HG03565 (cell line): ENCODE measurements at regions not wholly inside any gene's neighbourhood (a gene's known extent, or its start where the extent isn't known, plus 50 kb on each side); places are given as distances from the start of the nearest gene placed in this dataset.

Source experiments
- ATAC-seq: cut with Tn5 transposase; IDR thresholded peaks from one replicate; pipeline ENCODE4 v1.9.1; 2021; ENCODE audit warnings: mild to moderate bottlenecking, moderate library complexity; ENCODE audit not compliant: unreplicated experiment

DNA sequence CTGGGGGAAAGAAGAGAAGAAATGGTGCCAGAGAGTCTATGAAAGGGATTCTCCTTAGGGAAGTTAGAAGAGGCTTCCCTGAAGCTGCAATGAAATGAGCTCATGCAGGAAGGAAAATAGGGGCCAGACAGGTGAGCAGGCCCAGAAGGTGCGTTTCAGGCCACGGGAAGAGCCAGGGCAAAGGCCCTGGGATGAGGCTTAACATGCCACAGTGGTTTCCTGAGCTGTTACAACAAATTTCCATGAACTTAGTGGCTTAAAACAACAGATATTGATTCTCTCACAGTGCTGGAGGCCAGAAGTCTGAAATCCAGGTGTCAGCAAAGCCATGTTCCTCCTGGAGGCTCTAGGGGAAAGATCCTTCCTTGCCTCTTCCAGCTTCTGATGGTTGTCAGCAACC, 167.9 kb downstream of the TFAP2C start:
- ATAC-seq = no peak

DNA sequence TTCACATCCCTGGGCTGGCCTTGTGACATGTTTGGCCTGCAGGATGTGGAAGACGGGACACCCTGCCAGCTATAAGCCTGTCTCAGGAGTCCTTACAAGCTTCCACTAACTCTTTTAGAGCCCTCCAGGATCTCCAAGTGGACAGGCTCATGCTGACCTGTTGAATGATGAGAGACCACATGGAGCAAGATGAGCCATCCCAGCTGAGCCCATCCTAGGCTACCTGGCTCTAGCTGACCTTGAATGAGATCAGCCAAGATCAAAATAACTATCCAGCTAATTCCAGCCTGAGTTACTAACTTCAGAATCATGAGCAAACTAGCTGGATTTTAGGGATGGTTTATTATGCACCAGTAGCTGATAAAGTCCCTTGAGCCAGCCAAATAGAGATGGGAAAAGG, 169.5 kb downstream of the TFAP2C start:
- no peak for ATAC-seq

GRCh38 chr20:56799187-56799586, 170.1 kb downstream of the TFAP2C start:
- ATAC-seq = no peak

DNA sequence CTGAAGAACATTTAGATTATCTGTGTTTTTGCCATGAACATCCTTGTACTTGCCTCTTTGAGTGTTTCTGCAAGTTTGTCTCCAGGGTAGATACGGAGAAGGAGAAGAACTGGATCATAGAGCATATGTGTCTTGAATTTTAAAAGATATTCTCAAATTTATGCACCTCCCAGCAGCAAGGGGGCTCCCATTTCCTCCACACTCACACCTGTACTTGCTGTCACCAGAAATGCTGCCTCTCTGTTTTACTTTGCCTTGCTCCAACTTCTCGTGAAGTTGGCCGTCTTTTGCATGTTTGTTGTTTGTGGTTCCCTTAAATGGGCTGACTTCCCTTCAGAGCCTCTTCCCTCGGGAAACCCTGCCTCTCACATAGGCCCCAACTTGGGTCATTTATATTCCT, 171.0 kb downstream of the TFAP2C start:
- no peak for ATAC-seq

GRCh38 chr20:56801971-56802755, 173.1 kb downstream of the TFAP2C start:
- no peak for ATAC-seq

DNA sequence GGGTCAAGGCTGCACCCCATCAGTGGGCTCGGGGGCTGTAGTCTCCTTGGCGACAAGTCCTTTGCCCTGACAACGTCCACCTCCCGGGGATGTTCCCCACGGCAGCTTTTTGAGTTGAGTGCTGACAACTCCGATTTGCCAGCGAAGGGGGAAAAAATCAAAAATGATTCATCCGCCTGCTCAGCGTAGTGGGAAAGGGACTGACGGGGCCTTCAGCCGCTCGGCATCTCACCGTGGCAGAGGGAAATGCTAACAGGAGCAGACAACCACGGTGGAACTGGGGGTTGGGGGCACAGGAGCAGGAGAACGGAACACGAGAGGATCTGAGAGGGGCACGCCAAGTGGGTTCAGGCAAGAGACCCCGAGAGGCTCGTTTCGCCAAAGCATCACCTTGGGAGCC, 173.7 kb downstream of the TFAP2C start:
- no peak for ATAC-seq

DNA sequence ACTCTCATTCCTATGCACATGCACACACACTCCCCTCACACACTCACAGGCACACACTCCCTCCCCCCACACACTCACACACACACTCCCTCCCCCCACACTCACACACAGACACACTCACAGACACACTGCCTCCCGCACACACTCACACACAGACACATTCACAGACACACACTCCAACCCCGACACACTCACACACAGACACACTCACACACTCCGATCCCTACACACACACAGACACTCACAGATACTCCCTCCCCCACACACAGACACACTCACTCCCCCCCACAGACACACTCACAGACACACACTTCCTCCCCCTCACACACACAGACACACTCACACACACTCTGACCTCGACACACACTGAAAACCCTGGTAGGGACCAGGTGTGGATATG, 176.2 kb downstream of the TFAP2C start:
- ATAC-seq = no peak

GRCh38 chr20:56805966-56806365, 176.9 kb downstream of the TFAP2C start:
- ATAC-seq = no peak

- no peak for ATAC-seq
Observed at GRCh38 chr20:56806952-56807517, 177.9 kb downstream of the TFAP2C start.

GRCh38 chr20:56808117-56808725, 179.1 kb downstream of the TFAP2C start:
- no peak for ATAC-seq

DNA sequence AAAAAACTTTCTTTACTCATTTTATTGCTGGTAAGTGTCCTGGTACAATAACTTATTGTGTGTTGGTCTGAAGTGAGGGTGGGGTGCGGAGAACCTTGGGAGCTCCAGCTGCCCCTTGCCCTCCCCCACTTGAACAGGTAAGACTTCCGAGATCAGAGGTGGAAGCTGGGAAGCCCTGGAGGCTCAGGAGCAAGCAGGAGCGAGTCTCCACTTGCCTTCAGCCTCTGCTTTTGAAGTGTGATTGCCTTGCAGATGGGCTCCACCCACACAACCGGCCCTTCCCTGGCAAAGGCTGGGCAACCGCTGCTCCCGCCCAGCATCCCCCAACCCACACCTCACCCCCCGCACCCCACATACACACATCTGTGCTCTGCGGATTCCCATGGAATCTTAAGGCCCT, 179.6 kb downstream of the TFAP2C start:
- ATAC-seq = no peak

DNA sequence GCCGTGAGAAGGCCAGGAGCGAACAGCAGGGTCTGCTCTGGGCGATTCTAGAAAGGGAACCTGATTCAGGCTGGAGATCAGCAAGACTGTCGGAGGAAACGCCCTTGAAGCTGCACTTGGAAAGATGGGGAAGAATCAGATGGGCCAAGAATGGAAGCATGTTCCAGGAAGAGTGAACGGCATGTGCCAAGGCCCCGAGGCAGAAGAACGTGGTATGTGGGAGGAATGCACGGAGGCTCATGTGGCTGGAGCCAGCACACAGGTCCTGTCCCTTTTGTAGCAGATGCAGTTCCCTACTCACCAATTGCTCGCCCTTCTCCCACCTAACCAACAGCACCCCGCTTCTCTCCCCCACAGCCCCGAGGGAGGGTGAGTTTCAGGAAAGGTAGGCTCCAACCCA, 180.6 kb downstream of the TFAP2C start:
- no peak for ATAC-seq

GRCh38 chr20:56810141-56810540, 181.0 kb downstream of the TFAP2C start:
- no peak for ATAC-seq

DNA sequence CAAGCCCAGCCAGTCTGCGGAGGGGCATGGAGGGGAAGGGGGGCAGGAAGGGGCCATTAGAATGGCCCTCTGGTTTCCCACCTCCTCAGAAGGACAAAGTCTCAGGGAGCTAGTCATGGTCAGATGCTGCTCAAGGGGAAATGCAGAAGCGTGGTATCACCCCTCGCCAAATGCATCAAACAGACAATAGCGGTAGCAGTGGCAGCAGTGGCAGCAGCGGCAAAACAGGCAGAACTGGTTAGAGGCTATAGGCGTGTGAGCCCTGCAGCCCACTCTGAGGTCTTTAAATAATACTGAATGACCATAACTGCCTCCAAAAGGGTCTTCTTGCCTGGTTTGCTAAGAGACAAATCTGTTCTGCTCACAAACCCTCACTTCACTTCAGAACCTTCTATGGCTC, 186.7 kb downstream of the TFAP2C start:
- ATAC-seq = no peak

- no peak for ATAC-seq
Observed at GRCh38 chr20:56816349-56816748, 187.2 kb downstream of the TFAP2C start.

GRCh38 chr20:56817780-56818675, 188.9 kb downstream of the TFAP2C start:
- no peak for ATAC-seq

- ATAC-seq = no peak
Observed at GRCh38 chr20:56820984-56821383, 191.9 kb downstream of the TFAP2C start.

- ATAC-seq = no peak
Observed at GRCh38 chr20:56826306-56826704, 197.2 kb downstream of the TFAP2C start.

GRCh38 chr20:56826705-56827665, 197.9 kb downstream of the TFAP2C start:
- ATAC-seq = no peak

DNA sequence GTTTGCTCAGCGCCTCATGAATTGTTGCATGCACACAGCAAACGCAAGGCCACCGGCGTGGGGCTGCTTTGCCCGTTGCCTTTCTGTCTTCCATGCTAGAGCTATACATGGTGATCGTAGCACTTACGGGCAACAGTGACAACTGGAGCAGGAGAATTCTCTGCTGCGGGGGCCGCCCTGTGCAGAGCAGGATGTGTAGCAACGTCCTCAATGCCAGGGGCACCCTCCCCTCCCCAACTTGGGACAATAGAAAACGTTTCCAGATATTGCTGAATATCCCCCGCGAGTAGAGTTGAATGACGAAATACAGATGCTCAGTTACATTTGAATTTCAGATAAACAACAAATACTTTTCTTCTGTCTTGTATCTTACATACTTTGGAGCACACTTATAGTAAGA, 198.7 kb downstream of the TFAP2C start:
- no peak for ATAC-seq
